ENCODE measurements at regions not wholly inside any gene's neighbourhood (a gene's known extent, or its start where the extent isn't known, plus 50 kb on each side); places are given as distances from the start of the nearest gene placed in this dataset.
"Not testable (repeated sequence)": the region's sequence is repeated elsewhere in the genome, so short reads cannot be mapped to it uniquely, and the experiment has no call there.

DNA sequence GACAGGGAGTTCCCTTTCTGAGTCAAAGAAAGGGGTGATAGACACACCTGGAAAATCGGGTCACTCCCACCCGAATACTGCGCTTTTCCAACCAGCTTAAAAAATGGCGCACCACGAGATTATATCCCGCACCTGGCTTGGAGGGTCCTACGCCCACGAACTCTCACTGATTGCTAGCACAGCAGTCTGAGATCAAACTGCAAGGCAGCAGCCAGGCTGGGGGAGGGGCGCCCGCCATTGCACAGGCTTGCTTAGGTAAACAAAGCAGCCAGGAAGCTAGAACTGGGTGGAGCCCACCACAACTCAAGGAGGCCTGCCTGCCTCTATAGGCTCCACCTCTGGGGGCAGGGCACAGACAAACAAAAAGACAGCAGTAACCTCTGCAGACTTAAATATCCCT, 132.3 kb upstream of the ISL1 start:
- not testable (repeated sequence) for H2BK15ac ChIP-seq (replicated peaks; ENCODE audit: low read depth); H3K23ac ChIP-seq (ENCODE audit: low read length); H3K79me1 ChIP-seq (ENCODE audit: low read length); H3K4me3 ChIP-seq (ENCODE audit: low read length); H2BK5ac ChIP-seq (ENCODE audit: low read length); H3K4me1 ChIP-seq (ENCODE audit: control insufficient read depth, low read depth, low read length); H3K27me3 ChIP-seq (ENCODE audit: insufficient read depth, low read length, poor library complexity); H3K18ac ChIP-seq (ENCODE audit: low read length); H3K4ac ChIP-seq (ENCODE audit: low read depth, low read length); H2BK120ac ChIP-seq (ENCODE audit: low read depth, low read length); H3K9ac ChIP-seq (ENCODE audit: low read length); H4K8ac ChIP-seq (ENCODE audit: low read depth, low read length); H3K4me2 ChIP-seq (ENCODE audit: low read length); DNase-seq; H3K27ac ChIP-seq (ENCODE audit: low read depth, low read length); H4K5ac ChIP-seq (ENCODE audit: low read length); H3K36me3 ChIP-seq (ENCODE audit: control insufficient read depth, insufficient read depth, low read length); H3K79me2 ChIP-seq (ENCODE audit: control insufficient read depth, insufficient read depth, low read length); H2AK5ac ChIP-seq (ENCODE audit: low read length); H3K56ac ChIP-seq (ENCODE audit: low read length)
- no CpG with 5 or more reads among the region's 10 CpGs for WGBS (ENCODE audit: extremely low coverage, insufficient coverage, low lambda C conversion rate)

GRCh38 chr5:51271261-51271660, 112.0 kb upstream of the ISL1 start:
- H3K27me3 ChIP-seq (ENCODE audit: insufficient read depth, low read length, poor library complexity): no peaks in the 10 kb centered on the region

GRCh38 chr5:51273021-51273420, 110.2 kb upstream of the ISL1 start:
- Histone ChIP-seq H3K4me3 (ENCODE audit: low read length) (no peak overlapping the region), H3K4ac (ENCODE audit: low read depth, low read length) (no peak overlapping the region), H2BK15ac (replicated peaks; ENCODE audit: low read depth) (peak overlapping the region; percentile 36), H3K4me1 (ENCODE audit: control insufficient read depth, low read depth, low read length) (peaks cover 2% of the 10 kb centered on the region), H3K18ac (ENCODE audit: low read length) (no peak overlapping the region), H3K79me2 (ENCODE audit: control insufficient read depth, insufficient read depth, low read length) (no peaks in the 10 kb centered on the region), H4K5ac (ENCODE audit: low read length) (no peak overlapping the region), H3K79me1 (ENCODE audit: low read length) (no peaks in the 10 kb centered on the region), H3K56ac (ENCODE audit: low read length) (no peak overlapping the region), H4K8ac (ENCODE audit: low read depth, low read length) (no peak overlapping the region), H2BK5ac (ENCODE audit: low read length) (no peak overlapping the region), H3K27me3 (ENCODE audit: insufficient read depth, low read length, poor library complexity) (no peaks in the 10 kb centered on the region), H3K36me3 (ENCODE audit: control insufficient read depth, insufficient read depth, low read length) (no peaks in the 10 kb centered on the region), H2BK120ac (ENCODE audit: low read depth, low read length) (no peak overlapping the region), H3K27ac (ENCODE audit: low read depth, low read length) (no peak overlapping the region), H2AK5ac (ENCODE audit: low read length) (no peak overlapping the region), H3K23ac (ENCODE audit: low read length) (no peak overlapping the region), H3K9ac (ENCODE audit: low read length) (no peak overlapping the region), H3K4me2 (ENCODE audit: low read length) (no peak overlapping the region)
- DNase-seq: peak; percentile 12
- no CpG with 5 or more reads among the region's 3 CpGs for WGBS (ENCODE audit: extremely low coverage, insufficient coverage, low lambda C conversion rate)

More at GRCh38 chr5:51271261-51271660, 112.0 kb upstream of the ISL1 start:
- no peak overlapping the region for H3K56ac ChIP-seq (ENCODE audit: low read length)
- H2BK5ac ChIP-seq (ENCODE audit: low read length): no peak overlapping the region
- no peak overlapping the region for H3K4me3 ChIP-seq (ENCODE audit: low read length)
- no peak overlapping the region for H4K8ac ChIP-seq (ENCODE audit: low read depth, low read length)
- H2BK15ac ChIP-seq (replicated peaks; ENCODE audit: low read depth): no peak overlapping the region
- no peak overlapping the region for H3K23ac ChIP-seq (ENCODE audit: low read length)
- peak; percentile 6 for DNase-seq
- no peak overlapping the region for H3K9ac ChIP-seq (ENCODE audit: low read length)
- no peak overlapping the region for H3K18ac ChIP-seq (ENCODE audit: low read length)
- no peak overlapping the region for H4K5ac ChIP-seq (ENCODE audit: low read length)
- no peaks in the 10 kb centered on the region for H3K79me2 ChIP-seq (ENCODE audit: control insufficient read depth, insufficient read depth, low read length)
- no peak overlapping the region for H2AK5ac ChIP-seq (ENCODE audit: low read length)
- no peaks in the 10 kb centered on the region for H3K36me3 ChIP-seq (ENCODE audit: control insufficient read depth, insufficient read depth, low read length)
- H2BK120ac ChIP-seq (ENCODE audit: low read depth, low read length): no peak overlapping the region
- no peak overlapping the region for H3K27ac ChIP-seq (ENCODE audit: low read depth, low read length)
- no peaks in the 10 kb centered on the region for H3K79me1 ChIP-seq (ENCODE audit: low read length)
- no peak overlapping the region for H3K4me2 ChIP-seq (ENCODE audit: low read length)
- WGBS (ENCODE audit: extremely low coverage, insufficient coverage, low lambda C conversion rate): no CpG with 5 or more reads among the region's 6 CpGs
- no peak overlapping the region for H3K4ac ChIP-seq (ENCODE audit: low read depth, low read length)
- H3K4me1 ChIP-seq (ENCODE audit: control insufficient read depth, low read depth, low read length): peaks cover 2% of the 10 kb centered on the region

- Histone ChIP-seq H3K79me2 (ENCODE audit: control insufficient read depth, insufficient read depth, low read length) (no peaks in the 10 kb centered on the region), H3K4ac (ENCODE audit: low read depth, low read length) (no peak overlapping the region), H2AK5ac (ENCODE audit: low read length) (no peak overlapping the region), H3K4me1 (ENCODE audit: control insufficient read depth, low read depth, low read length) (peaks cover 2% of the 10 kb centered on the region), H3K4me2 (ENCODE audit: low read length) (no peak overlapping the region), H4K8ac (ENCODE audit: low read depth, low read length) (no peak overlapping the region), H3K56ac (ENCODE audit: low read length) (no peak overlapping the region), H2BK5ac (ENCODE audit: low read length) (no peak overlapping the region), H2BK120ac (ENCODE audit: low read depth, low read length) (no peak overlapping the region), H3K18ac (ENCODE audit: low read length) (no peak overlapping the region), H2BK15ac (replicated peaks; ENCODE audit: low read depth) (no peak overlapping the region), H3K23ac (ENCODE audit: low read length) (no peak overlapping the region), H3K79me1 (ENCODE audit: low read length) (no peaks in the 10 kb centered on the region), H3K4me3 (ENCODE audit: low read length) (no peak overlapping the region), H3K9ac (ENCODE audit: low read length) (no peak overlapping the region), H3K27ac (ENCODE audit: low read depth, low read length) (no peak overlapping the region), H3K27me3 (ENCODE audit: insufficient read depth, low read length, poor library complexity) (no peaks in the 10 kb centered on the region), H4K5ac (ENCODE audit: low read length) (no peak overlapping the region), H3K36me3 (ENCODE audit: control insufficient read depth, insufficient read depth, low read length) (no peaks in the 10 kb centered on the region)
- no CpG with 5 or more reads among the region's 1 CpG for WGBS (ENCODE audit: extremely low coverage, insufficient coverage, low lambda C conversion rate)
- no peak for DNase-seq
Observed at GRCh38 chr5:51273871-51274270, 109.4 kb upstream of the ISL1 start.

DNA sequence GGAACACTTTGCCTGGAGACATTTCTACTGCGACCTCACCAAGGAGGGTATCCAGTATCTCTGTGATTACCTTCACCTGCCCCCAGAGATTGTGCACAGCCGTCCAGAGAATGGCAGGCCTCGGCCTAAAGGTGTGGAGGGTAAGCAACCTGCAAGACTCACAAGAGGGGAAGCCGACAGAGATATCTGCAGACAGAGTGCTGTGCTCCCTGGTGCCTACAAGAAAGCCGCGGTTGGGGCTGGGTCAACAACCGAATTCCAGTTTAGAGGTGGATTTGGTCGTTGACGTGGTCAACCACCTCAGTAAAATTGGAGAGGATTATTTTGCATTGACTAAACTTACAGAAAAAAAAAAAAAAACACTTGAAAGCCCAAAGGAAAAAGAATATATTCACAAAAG, 107.8 kb upstream of the ISL1 start:
- Histone ChIP-seq H3K36me3 (ENCODE audit: control insufficient read depth, insufficient read depth, low read length) (no peaks in the 10 kb centered on the region), H2BK15ac (replicated peaks; ENCODE audit: low read depth) (no peak overlapping the region), H3K4me1 (ENCODE audit: control insufficient read depth, low read depth, low read length) (no peaks in the 10 kb centered on the region), H3K79me1 (ENCODE audit: low read length) (no peaks in the 10 kb centered on the region), H3K23ac (ENCODE audit: low read length) (no peak overlapping the region), H3K4me2 (ENCODE audit: low read length) (no peak overlapping the region), H2AK5ac (ENCODE audit: low read length) (no peak overlapping the region), H3K56ac (ENCODE audit: low read length) (no peak overlapping the region), H4K5ac (ENCODE audit: low read length) (no peak overlapping the region), H2BK120ac (ENCODE audit: low read depth, low read length) (no peak overlapping the region), H2BK5ac (ENCODE audit: low read length) (no peak overlapping the region), H3K4ac (ENCODE audit: low read depth, low read length) (no peak overlapping the region), H3K27ac (ENCODE audit: low read depth, low read length) (no peak overlapping the region), H3K9ac (ENCODE audit: low read length) (no peak overlapping the region), H3K79me2 (ENCODE audit: control insufficient read depth, insufficient read depth, low read length) (no peaks in the 10 kb centered on the region), H3K27me3 (ENCODE audit: insufficient read depth, low read length, poor library complexity) (no peaks in the 10 kb centered on the region), H3K4me3 (ENCODE audit: low read length) (no peak overlapping the region), H3K18ac (ENCODE audit: low read length) (no peak overlapping the region), H4K8ac (ENCODE audit: low read depth, low read length) (no peak overlapping the region)
- no CpG with 5 or more reads among the region's 9 CpGs for WGBS (ENCODE audit: extremely low coverage, insufficient coverage, low lambda C conversion rate)
- no peak for DNase-seq

- H3K4ac ChIP-seq (ENCODE audit: low read depth, low read length): no peak overlapping the region
- no peak overlapping the region for H2BK5ac ChIP-seq (ENCODE audit: low read length)
- H4K5ac ChIP-seq (ENCODE audit: low read length): no peak overlapping the region
- WGBS (ENCODE audit: extremely low coverage, insufficient coverage, low lambda C conversion rate): no CpG with 5 or more reads among the region's 2 CpGs
- no peaks in the 10 kb centered on the region for H3K27me3 ChIP-seq (ENCODE audit: insufficient read depth, low read length, poor library complexity)
- no peak for DNase-seq
- no peak overlapping the region for H3K4me2 ChIP-seq (ENCODE audit: low read length)
- no peak overlapping the region for H3K4me3 ChIP-seq (ENCODE audit: low read length)
- no peaks in the 10 kb centered on the region for H3K4me1 ChIP-seq (ENCODE audit: control insufficient read depth, low read depth, low read length)
- H3K9ac ChIP-seq (ENCODE audit: low read length): no peak overlapping the region
- H2BK120ac ChIP-seq (ENCODE audit: low read depth, low read length): no peak overlapping the region
- no peak overlapping the region for H3K56ac ChIP-seq (ENCODE audit: low read length)
- H2BK15ac ChIP-seq (replicated peaks; ENCODE audit: low read depth): no peak overlapping the region
- H4K8ac ChIP-seq (ENCODE audit: low read depth, low read length): no peak overlapping the region
- H3K23ac ChIP-seq (ENCODE audit: low read length): no peak overlapping the region
- H3K27ac ChIP-seq (ENCODE audit: low read depth, low read length): no peak overlapping the region
- no peak overlapping the region for H2AK5ac ChIP-seq (ENCODE audit: low read length)
- H3K79me2 ChIP-seq (ENCODE audit: control insufficient read depth, insufficient read depth, low read length): no peaks in the 10 kb centered on the region
- no peak overlapping the region for H3K18ac ChIP-seq (ENCODE audit: low read length)
- no peaks in the 10 kb centered on the region for H3K79me1 ChIP-seq (ENCODE audit: low read length)
- no peaks in the 10 kb centered on the region for H3K36me3 ChIP-seq (ENCODE audit: control insufficient read depth, insufficient read depth, low read length)
Observed at GRCh38 chr5:51276250-51276649, 107.0 kb upstream of the ISL1 start.
